HG03457 (cell line): ENCODE measurements at regions not wholly inside any gene's neighbourhood (a gene's known extent, or its start where the extent isn't known, plus 50 kb on each side); places are given as distances from the start of the nearest gene placed in this dataset.

Experiments used
- ATAC-seq: cut with Tn5 transposase; IDR thresholded peaks from one replicate; pipeline ENCODE4 v1.9.1; 2021; ENCODE audit warnings: moderate number of reproducible peaks; ENCODE audit not compliant: unreplicated experiment

DNA sequence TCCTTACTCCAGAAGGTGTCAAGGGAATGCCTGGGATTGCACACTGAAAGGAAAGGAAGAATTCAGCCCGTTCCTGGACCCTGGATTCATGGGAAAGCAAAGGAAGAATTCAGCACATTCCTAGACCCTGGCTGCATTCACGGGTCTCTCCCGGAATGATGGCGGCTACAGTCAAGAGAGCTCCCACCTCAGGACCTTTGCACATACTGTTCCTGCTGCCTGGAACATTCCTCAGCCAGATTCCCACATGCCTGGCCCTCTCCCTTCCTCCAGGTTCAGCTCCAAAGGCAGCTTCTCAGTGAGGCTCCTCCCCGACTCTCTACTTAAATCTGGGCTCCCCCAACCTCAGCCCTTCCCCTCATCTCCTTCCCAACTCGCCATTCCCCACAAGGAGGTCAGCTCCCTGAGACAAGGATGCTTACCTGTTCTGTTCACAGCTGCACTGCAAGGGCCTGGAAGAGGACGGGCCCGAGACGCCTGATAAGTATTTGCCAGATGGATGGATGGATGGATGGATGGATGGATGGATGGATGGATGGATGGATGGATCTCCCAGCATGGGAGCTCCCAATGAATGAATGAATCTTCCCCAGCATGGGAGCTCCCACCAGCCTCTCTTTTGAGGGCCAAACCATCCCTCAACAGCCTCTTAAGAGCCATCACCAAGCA lies 77.4 kb downstream of the NCOR2 start:
- ATAC-seq: no peak

- ATAC-seq: no peak
Measured at GRCh38 chr12:124489220-124489619, 78.2 kb downstream of the NCOR2 start.

DNA sequence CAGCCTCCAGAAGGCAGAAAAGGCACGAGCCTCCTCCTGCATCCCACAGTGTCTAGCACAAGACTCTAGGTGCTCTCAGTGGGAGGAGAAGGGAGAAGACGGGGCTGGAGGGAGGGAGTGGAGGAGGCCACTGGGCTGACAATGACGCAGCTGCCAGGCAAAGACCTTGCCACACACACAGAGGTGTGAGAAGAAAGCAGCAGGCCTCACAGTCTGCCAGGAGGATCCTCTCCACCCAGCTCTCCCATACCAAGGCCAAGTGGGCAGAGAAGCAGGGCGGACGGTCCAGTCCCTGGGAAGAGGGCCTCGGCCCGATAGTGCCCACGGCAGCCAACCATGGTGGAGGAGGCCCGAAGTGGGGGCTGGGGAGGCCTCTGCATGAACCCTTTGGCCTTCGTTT lies 78.9 kb downstream of the NCOR2 start:
- ATAC-seq: no peak

DNA sequence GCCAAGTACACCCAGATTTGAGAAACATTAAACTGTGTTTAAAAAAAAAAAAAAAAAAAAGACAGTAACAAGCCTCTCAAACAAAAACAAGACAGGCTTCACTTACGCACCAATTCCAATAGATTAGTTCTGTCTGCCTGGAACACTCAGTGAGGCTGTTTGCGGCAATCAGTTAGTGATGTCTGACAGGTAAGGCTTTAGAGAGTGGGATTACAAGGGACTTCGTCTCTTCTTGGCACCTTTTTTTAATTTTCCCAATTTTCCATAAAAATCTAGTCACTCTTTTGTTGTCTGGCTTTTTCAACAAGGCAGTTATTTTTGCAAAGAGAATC lies 79.6 kb downstream of the NCOR2 start:
- ATAC-seq: no peak

- no peak for ATAC-seq
Measured at GRCh38 chr12:124487066-124487833, 80.2 kb downstream of the NCOR2 start.

- no peak for ATAC-seq
Measured at GRCh38 chr12:124486346-124486963, 81.0 kb downstream of the NCOR2 start.

DNA sequence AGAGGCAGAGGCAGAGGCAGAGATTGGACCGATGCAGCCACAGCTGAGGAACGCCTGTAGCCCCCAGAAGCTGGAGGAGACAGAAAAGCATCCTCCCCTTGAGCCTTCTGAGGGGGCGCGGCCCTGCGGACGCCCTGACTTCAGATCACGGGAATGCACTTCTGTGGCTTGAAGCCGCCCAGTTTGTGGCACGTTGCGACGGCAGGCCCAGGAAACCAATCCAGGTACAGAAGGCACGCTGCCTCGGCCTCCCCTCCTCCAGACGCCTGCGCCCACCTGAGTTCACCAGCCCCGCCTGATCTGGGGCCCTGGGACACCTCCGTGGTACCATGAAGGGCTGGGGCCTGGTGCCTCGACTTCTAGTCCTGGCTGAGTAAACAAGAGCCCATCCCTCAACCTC lies 82.0 kb downstream of the NCOR2 start:
- ATAC-seq: no peak

- no peak for ATAC-seq
Measured at GRCh38 chr12:124484526-124484953, 82.9 kb downstream of the NCOR2 start.

DNA sequence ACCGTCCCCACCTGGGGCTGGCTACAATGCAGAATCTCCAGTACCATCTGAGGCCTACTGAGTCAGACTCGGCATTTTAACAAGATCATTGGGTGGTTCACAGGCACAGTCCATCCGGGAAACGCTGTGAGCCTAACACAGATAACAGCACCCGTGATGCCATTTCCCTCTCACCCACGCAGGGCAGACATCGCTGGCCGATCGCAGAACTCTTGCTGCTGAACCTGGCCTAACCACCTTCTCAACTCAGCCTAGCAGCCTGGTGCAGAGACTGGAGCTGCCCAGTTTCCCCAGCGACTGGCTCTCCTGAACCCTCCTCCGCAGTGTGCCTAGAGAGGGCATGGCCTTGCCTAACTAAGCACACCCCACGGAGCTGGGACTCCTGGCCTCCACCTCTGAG lies 83.3 kb downstream of the NCOR2 start:
- ATAC-seq: no peak

- no peak for ATAC-seq
Measured at GRCh38 chr12:124482901-124483799, 84.3 kb downstream of the NCOR2 start.

DNA sequence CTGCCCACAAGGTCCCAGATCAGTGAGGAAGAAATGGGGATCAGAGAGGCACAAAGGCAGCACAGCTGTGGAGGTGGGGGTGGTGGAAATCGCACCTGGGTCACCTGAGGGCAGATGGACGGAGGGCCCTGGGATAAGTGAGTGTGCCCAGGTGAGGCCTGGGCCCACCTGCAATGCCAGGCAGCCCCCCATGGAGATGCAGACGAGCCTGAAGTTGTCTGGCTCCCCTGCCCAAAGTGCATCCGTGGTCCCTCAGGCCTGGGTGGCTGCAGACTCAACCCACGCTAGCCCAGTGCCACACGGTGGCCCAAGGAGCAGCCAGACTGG lies 84.9 kb downstream of the NCOR2 start:
- no peak for ATAC-seq

DNA sequence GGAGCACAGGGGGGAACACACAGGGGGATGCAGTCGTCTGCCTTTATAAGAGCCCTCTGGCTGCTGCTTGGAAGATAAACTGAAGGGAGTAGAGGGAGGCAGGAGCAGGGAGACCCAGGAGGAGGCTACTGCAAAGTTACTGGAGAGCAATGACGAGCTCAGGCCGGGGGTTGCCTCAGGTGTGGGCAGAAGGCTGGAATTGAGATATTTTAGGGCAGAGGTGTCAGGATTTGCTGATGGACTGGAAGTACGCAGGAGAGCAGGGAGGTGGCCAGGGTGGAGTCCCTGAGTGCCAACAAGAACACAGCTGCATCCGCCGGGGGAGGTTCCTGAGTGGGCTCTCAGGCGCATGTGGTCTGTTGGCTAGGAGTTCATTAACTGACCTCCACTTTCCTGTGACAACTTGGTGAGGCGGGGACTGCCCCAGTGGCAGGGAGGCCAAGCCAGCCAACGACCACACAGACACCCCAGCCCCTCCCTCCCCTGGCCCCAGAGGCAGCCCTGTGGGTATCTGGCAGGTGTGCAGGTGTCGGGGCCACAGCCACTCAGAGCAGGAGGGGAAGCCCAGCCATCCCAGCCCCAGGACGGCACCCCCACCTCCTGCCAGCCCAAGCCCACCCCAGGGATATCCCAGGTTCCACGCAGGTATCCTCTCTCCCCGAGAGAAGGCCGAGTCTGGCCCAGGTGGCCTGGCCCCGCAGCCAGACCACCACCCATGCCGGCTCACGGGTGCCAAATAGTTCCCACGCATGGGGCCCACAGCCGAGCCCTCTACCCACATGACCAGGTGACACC lies 85.4 kb downstream of the NCOR2 start:
- ATAC-seq: no peak

GRCh38 chr12:124481257-124481750 lies 86.1 kb downstream of the NCOR2 start:
- ATAC-seq: no peak

DNA sequence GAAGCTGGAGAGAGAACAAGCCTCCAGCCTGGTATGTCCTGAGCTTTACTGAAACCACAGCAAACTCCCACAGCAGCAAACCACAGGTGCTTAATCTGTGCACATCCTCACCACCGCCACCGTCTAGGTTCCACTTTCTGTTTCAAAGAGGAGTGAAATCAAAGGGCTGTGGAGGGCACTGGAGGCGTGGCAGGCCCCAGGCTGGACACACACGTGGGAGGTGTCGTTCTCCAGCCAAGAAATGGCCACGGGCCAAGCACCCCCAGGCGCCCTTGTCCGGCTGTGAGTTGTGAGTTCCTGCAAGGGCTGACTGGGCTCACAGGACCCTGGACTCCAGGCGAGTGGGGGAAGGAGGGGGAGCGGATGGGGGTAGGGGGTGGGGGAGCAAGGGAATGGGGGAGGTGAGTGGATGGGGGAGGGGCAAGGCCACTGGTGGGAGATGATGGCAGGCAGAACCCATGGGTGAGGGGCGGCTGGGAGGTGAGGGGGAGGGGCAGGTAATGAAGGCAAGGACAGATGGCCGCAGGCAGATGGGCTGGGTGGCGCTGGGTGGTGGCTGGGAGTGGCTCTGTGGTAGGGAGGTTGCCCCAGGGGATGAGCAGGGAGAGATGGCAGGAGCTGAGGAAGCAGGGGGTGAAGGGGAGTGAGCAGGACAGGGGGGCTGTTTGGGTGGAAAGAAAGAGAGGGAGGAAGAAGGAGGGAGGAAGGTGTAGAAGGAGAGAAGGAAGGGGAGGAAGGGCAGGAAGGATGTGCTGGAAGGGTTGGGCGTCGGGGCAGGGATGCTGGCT lies 86.7 kb downstream of the NCOR2 start:
- ATAC-seq: peak; percentile 60

- peak; percentile 16 for ATAC-seq
Measured at GRCh38 chr12:124479680-124480468, 87.5 kb downstream of the NCOR2 start.

DNA sequence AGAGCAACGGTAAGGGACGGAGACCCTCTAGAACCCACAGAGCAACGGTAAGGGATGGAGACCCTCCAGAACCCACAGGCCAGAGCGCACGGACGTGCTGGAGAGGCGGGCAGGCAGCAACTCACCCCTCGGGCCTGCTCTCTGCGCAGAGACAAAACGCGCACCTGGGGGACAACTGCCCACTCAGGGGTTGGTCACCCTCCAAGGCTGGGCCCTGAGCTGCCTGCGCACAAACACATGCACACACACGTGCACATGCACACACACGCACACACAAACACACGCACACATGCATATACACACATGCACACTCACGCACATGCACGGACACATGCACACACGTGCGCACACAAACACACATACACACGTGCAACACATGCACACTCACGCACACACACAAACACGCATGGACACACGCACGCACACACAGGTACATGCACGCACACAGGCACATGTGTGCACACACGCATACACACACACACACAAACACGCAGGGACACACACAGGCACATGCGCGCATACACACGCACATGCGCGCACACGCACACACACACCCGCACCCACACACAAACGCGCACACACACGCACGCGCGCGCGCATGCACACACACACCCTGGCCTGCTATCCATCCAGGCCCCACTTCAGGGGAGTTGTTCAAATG lies 88.3 kb downstream of the NCOR2 start:
- ATAC-seq: no peak

GRCh38 chr12:124478416-124478815 lies 89.0 kb downstream of the NCOR2 start:
- ATAC-seq: no peak
